ENCODE measurements at regions not wholly inside any gene's neighbourhood (a gene's known extent, or its start where the extent isn't known, plus 50 kb on each side); places are given as distances from the start of the nearest gene placed in this dataset.

- no peak for TF ChIP-seq CREB1 (CRISPR knock-in tag; IDR thresholded peaks at IDR 0.05; ENCODE audit: low read depth)
- no peak for TF ChIP-seq EZH2 (IDR thresholded peaks at IDR 0.05; ENCODE audit: low read depth, unreplicated experiment)
- TF ChIP-seq, protein P1, sequence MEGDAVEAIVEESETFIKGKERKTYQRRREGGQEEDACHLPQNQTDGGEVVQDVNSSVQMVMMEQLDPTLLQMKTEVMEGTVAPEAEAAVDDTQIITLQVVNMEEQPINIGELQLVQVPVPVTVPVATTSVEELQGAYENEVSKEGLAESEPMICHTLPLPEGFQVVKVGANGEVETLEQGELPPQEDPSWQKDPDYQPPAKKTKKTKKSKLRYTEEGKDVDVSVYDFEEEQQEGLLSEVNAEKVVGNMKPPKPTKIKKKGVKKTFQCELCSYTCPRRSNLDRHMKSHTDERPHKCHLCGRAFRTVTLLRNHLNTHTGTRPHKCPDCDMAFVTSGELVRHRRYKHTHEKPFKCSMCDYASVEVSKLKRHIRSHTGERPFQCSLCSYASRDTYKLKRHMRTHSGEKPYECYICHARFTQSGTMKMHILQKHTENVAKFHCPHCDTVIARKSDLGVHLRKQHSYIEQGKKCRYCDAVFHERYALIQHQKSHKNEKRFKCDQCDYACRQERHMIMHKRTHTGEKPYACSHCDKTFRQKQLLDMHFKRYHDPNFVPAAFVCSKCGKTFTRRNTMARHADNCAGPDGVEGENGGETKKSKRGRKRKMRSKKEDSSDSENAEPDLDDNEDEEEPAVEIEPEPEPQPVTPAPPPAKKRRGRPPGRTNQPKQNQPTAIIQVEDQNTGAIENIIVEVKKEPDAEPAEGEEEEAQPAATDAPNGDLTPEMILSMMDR (conservative IDR thresholded peaks at IDR 0.05; ENCODE audit: low read depth in 2 of 2): no peak
- no peak for TF ChIP-seq POLR2AphosphoS5 (IDR thresholded peaks at IDR 0.05; ENCODE audit: low read depth)
- TF ChIP-seq, protein P2, sequence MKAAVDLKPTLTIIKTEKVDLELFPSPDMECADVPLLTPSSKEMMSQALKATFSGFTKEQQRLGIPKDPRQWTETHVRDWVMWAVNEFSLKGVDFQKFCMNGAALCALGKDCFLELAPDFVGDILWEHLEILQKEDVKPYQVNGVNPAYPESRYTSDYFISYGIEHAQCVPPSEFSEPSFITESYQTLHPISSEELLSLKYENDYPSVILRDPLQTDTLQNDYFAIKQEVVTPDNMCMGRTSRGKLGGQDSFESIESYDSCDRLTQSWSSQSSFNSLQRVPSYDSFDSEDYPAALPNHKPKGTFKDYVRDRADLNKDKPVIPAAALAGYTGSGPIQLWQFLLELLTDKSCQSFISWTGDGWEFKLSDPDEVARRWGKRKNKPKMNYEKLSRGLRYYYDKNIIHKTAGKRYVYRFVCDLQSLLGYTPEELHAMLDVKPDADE (IDR thresholded peaks at IDR 0.05): no peak
- no peak for TF ChIP-seq ZNF114 (CRISPR knock-in tag; IDR thresholded peaks at IDR 0.05)
- TF ChIP-seq REST (IDR thresholded peaks at IDR 0.05; ENCODE audit: unreplicated experiment): no peak
- no peak for TF ChIP-seq EZH2phosphoT487 (IDR thresholded peaks at IDR 0.05; ENCODE audit: unreplicated experiment)
- TF ChIP-seq, protein P3, sequence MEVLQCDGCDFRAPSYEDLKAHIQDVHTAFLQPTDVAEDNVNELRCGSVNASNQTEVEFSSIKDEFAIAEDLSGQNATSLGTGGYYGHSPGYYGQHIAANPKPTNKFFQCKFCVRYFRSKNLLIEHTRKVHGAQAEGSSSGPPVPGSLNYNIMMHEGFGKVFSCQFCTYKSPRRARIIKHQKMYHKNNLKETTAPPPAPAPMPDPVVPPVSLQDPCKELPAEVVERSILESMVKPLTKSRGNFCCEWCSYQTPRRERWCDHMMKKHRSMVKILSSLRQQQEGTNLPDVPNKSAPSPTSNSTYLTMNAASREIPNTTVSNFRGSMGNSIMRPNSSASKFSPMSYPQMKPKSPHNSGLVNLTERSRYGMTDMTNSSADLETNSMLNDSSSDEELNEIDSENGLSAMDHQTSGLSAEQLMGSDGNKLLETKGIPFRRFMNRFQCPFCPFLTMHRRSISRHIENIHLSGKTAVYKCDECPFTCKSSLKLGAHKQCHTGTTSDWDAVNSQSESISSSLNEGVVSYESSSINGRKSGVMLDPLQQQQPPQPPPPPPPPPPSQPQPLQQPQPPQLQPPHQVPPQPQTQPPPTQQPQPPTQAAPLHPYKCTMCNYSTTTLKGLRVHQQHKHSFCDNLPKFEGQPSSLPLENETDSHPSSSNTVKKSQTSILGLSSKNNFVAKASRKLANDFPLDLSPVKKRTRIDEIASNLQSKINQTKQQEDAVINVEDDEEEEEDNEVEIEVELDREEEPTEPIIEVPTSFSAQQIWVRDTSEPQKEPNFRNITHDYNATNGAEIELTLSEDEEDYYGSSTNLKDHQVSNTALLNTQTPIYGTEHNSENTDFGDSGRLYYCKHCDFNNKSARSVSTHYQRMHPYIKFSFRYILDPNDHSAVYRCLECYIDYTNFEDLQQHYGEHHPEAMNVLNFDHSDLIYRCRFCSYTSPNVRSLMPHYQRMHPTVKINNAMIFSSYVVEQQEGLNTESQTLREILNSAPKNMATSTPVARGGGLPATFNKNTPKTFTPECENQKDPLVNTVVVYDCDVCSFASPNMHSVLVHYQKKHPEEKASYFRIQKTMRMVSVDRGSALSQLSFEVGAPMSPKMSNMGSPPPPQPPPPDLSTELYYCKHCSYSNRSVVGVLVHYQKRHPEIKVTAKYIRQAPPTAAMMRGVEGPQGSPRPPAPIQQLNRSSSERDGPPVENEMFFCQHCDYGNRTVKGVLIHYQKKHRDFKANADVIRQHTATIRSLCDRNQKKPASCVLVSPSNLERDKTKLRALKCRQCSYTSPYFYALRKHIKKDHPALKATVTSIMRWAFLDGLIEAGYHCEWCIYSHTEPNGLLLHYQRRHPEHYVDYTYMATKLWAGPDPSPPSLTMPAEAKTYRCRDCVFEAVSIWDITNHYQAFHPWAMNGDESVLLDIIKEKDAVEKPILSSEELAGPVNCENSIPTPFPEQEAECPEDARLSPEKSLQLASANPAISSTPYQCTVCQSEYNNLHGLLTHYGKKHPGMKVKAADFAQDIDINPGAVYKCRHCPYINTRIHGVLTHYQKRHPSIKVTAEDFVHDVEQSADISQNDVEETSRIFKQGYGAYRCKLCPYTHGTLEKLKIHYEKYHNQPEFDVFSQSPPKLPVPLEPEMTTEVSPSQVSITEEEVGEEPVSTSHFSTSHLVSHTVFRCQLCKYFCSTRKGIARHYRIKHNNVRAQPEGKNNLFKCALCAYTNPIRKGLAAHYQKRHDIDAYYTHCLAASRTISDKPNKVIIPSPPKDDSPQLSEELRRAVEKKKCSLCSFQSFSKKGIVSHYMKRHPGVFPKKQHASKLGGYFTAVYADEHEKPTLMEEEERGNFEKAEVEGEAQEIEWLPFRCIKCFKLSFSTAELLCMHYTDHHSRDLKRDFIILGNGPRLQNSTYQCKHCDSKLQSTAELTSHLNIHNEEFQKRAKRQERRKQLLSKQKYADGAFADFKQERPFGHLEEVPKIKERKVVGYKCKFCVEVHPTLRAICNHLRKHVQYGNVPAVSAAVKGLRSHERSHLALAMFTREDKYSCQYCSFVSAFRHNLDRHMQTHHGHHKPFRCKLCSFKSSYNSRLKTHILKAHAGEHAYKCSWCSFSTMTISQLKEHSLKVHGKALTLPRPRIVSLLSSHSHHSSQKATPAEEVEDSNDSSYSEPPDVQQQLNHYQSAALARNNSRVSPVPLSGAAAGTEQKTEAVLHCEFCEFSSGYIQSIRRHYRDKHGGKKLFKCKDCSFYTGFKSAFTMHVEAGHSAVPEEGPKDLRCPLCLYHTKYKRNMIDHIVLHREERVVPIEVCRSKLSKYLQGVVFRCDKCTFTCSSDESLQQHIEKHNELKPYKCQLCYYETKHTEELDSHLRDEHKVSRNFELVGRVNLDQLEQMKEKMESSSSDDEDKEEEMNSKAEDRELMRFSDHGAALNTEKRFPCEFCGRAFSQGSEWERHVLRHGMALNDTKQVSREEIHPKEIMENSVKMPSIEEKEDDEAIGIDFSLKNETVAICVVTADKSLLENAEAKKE (CRISPR knock-in tag; IDR thresholded peaks at IDR 0.05): no peak
Measured at GRCh38 chr1:224799083-224799482, 130.4 kb upstream of the DNAH14 start.
